SHP77 (cell line): ENCODE measurements at regions not wholly inside any gene's neighbourhood (a gene's known extent, or its start where the extent isn't known, plus 50 kb on each side); places are given as distances from the start of the nearest gene placed in this dataset.
"Not testable (repeated sequence)": the region's sequence is repeated elsewhere in the genome, so short reads cannot be mapped to it uniquely, and the experiment has no call there.

ENCODE experiments used
- DNase-seq, 2 experiments: peaks; one replicate each; lab custom pipeline; 2025; lab: John Stamatoyannopoulos, UW

DNA sequence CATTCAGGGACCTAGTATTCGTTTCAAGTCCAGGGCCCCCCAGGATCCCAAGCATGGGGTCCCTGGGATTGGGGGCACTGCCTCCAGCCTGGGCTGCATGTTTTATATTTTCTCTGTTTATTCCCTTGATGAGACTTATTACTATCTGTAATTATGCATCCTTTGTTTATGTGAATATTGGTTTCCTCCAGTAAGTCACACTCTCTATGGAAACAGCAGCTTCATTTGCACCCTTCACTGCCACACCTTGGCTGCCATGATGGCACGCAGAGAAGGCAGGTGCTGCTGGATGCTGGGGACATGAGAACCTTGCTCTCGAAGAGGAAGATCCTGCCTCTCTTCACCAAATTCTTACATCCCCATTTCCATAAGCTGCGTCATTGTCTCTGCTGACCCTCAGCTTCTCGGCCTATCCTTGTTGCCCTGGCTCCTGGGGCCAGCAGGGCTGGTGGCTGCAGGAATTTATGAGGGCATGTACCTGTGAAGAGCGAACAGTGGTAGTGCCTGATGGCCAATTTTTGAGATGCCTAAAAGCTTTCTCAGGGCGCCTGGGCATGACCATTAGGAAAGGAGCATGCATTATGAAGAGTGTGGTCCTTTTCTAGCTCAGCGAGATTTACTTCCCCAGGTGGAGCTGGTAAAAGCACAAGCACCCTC lies 479.3 kb upstream of the KLF6 start:
- DNase-seq = no peak

DNA sequence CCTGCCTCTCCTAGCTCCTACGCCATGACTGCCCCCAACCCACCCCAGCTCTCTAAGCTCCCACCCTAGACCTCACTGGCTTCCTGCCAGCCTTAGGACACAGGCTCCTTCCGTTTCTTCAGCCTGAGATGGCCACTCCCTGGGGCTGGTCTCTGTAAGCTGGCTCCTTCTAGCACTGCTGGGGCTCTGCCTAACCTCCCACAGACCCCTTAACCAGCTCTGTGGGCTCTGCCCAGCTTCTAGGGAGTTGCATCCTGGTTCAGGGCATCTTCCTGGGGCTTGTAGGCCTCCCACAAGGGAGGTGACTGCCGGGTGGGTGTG lies 478.6 kb upstream of the KLF6 start:
- no peak for DNase-seq

DNA sequence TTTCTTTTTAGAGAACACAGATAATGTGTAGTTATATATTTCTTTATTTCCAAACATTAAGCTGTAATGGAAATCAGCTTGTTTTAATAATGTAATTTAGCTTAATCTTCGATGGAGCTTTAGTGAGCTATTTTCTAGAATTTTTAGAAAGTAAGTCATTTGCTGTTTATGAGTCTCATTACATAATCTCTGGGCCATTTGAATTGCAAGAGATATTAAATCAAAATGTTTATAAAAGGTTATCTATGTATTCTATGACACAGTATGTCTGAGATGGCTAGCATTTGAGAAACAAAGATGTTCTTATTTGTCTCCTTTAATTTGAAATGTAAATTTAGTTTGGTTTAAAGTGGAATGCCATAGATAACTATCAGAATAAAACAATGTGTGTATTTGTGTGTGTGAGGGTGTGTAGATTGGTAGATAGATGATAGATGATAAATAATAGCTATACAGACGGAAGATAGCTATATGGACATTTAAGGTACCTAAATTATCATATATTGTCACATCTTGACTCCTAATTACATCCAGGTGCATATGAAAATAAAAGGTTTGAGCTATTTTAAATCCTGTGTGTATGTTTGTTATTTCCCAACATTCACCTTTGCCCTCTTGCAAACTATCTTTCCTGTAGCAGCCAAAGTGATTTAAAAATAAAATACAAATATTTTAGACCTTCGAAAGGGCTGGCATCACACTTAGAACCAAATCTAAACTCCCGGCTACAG lies 478.0 kb upstream of the KLF6 start:
- DNase-seq = no peak

DNA sequence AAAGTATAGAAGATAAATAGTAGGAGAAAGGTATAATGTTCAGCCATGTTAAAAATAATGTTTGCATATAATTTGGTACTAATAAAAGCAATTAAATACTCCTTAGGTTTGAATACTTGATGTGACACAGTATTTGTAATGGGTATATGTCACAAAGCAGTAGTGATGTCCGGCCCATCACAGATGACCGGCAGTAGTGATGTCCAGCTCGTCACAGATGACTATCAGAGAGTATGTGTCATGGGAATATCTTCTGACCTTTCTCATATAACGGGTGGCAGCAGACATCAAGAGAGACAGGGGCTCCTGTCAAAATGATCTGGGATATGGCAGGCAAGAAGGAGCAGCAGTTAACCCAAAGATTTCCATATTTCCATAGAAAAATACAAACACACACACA lies 477.4 kb upstream of the KLF6 start:
- DNase-seq = no peak

DNA sequence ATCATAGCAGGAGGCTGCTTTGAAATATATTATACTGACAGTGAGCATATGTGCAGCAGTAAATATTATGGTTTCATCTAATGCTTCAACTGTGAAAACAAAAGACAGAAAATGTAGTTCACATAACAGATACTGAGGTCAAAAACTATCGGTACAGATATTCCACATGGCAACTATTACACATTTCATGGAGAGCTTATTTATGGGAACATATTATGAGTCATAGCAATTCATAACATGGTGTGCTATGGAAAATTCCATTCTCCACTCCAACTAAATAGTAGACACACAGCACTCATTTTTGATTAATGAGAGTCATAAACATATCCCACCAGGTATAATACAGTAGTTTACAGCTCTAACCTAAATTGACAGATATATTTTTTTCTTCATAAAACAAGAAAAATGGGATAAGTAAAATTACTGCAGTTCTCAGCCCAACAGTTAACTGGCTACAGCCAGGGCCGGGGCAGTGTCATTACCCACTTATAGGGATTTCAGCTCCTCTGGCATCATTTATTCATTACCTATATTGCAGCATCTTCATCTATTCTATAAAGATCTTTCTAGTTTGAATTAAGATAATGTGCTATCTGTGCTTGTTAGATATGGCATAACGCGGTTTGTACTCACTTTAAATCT lies 475.6 kb upstream of the KLF6 start:
- no peak for DNase-seq

DNA sequence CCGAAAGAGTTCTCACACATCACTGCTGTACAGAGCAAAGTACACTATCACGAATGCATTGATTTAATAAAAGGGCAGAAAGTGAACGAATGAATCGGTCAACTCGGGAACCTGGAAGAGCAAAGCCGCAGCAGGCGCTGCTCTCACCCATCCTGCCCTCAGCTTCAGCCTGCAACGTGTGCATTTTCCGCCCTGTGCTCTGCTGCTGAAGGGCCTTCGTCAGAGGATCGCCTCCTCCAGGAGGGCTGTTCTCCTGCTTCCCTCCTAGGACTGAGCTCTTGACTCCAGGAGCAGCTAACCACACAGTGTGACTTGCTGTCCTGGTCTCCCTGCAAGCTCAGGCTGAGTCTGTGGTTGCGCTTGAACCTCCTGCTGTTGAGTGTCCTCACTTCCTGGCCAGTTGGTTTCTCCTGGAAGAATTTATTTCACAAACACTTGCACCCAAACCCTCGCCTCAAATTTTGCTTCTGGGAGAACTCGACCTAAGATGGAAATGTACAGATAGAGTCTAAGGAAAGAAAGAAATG lies 473.0 kb upstream of the KLF6 start:
- DNase-seq = no peak

DNA sequence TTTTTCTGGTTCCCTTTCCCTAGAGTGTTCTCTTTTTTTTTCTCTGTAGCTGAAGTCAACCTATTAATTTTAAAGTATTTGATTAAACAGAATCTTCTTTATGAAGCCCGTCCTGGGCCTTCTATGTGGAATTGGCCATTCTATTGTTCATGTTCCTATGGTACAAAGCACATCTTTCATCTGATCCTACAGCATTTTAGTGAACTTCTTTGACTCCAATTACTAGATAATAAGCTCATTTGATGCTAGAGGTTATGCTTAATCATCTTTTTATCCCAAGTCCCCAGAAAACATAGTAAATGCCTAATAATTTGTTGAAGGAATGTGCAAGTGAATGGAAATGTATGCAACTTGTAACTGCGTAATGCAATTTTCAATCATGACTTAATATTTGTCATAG lies 472.0 kb upstream of the KLF6 start:
- no peak for DNase-seq

DNA sequence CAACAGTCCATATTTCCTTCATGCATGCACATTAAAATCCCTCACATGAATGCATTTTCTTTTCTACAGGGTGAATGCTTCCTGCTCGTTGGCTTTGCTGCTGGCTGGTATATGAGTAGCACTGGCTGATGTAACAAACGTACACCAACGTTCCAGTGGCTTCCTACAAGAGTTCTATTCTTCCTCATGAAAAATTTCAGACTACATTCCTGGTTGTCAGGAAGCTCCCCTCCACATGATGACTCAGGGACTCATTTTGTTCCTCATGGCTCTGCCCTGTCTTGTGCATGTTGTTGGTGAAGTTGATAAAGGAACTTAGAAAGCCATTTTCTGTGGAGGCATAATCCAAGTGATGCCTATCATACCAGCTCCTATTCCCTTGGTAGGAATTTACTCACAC lies 470.7 kb upstream of the KLF6 start:
- DNase-seq = no peak

DNA sequence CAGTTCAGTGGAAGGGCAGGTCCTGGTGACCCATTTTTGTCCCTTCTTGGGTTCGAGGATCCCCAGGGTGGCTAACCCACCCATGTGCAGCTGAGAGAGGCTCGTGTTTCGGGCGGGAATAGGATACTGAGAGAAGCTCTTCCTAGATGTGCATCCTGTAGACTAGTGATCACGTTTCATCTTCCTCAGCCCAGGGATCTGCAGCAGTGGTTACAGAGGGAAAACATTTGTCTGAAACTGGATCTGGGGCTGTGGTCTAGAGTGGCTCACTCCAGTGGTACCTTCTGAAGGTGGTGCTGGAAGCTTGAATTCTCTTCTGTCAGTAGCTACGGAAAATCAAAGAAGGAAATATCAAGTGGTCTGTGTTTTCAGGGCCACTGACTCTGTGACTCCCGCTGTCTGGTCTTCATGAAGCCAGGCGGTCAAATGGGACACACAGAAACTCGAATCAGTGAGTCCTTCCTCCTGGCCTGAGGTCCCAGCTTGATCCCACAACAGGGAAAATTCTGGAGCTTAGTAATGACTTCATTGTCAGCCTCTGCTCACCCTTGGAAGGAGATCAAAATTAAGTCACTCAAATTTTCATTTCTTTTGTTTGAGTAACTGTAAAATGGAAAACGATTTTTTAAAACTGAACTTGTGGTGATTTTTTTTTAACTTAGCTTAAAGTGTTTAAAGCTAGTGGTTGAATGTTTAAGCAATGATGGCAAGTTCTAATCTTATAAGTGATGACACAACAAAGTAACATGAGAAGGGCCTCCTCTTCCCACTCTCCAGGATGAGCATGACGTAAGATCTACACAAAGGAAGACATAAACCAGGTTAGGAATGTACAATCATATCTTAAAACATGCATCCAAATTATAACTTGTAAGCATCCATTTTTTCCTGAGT lies 469.3 kb upstream of the KLF6 start:
- no peak for DNase-seq

DNA sequence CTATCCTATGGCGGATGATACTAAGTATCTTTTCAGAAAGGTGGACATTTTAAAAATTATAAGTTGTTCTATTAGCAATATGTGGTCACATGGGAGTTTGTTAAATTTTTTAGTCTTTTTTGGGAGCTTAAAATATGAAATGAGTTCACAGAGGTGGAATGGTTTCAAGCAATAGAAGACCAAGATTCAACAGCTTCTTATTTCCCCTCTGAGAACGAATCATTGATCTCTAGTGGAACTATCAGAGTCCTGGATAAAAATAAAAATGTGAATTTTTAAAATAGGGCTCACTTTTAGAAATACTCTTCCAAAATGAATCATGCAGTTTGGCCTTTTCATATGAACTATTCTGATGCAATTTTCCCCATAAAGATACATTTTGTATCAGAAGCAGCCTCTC lies 467.7 kb upstream of the KLF6 start:
- no peak for DNase-seq

DNA sequence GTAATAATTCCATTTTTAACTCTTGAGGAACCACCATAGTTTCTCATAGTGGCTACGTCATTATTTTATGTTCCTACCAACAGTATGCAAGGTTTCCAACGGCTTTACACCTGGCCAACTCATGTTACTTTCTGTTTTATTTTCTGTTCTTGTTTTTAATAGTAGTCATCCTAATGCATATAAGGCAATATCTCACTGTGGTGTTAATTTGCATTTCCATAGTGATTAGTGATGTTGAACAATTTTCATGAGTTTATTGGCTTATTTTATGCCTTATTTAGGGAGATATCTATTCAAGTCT lies 465.5 kb upstream of the KLF6 start:
- DNase-seq = no peak

DNA sequence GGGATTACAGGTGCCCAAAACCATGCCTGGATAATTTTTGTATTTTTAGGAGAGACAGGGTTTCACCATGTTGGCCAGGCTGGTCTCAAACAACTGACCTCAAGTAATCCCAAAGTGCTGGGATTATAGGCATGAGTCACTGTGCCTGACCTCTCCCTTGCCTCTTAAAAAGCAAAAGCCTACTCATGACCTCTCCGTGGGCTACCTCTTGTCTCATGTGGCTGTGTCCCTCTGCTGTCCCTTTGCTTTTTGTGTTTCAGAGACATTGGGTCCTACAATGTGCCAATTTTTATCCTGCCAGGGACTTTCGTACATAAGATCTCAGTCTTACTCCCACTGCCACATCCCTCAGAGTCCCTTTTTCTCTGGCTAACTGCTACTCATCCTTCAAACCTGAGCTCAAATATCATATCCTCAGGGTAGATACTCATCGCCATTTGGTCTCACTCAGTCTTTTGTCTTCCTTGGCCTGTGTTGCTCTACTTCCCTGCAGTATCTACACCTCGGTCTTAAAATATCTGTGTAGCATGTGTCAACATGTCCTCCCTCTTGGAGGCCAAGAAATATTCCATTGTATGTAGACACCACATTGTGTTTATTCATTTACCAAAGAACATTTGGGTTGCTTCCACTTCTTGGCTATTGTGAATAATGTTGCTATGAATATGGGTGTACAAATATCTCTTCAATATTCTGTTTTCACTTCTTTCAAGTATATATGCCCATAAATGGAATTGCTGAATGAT lies 465.0 kb upstream of the KLF6 start:
- DNase-seq = no peak

DNA sequence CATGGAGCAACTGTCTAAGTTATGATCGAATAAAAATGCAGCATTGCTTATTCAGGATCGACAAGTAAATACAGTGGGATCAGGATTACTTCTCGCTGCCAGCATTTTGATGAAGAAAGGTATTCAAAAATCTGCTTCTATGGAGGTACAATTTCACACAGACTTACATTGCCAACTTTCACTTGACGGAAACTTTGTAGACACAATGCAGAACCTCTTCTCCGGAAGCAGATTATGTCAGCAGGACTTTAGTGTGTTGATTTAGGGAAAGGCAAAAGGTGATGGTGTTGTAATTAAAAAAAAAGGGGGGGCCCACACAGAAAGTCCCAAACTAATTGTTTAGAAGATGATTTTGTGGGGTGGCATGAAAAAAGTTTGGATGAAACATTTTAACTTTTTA lies 462.4 kb upstream of the KLF6 start:
- no peak for DNase-seq

DNA sequence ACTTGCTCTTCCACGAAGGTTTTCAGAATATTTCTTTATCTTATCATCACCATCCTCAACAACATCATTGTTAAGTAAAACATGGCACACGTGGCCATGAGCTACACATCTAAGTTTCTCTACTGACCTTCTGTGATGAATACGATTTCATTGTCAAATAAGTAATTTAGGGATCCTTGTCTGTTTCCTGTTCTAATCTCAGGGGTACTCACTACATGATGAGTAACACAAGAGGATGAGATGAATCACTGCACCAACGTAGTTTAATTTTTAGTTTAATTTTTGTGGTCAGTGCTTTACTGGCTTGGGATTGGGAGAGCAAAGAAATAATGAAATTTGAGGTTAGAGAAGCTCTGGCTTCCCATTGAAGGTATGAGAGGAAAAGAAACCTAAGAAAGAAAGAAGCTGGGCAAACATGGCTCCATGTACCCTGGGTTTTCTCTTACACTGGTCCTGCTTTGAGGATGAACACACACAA lies 461.9 kb upstream of the KLF6 start:
- no peak for DNase-seq

DNA sequence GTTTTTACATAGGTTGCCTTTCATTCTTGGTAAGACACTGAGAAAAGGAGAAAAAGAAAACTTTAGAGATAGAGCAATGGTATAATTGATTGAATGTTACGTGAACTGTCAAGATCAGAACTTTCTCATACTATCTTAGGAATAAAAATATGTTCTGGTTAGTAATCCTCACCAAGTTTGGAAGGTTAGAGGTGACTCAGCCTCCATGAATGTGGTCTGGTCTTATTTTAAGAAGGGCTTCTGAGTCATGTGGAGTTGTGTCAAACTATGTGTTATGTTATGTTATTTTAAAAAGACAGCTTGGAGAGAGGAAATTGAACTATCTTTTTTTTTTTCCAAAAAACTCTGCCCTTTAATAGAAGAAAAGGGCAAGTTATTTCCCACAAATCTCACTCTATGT lies 458.6 kb upstream of the KLF6 start:
- DNase-seq = no peak

DNA sequence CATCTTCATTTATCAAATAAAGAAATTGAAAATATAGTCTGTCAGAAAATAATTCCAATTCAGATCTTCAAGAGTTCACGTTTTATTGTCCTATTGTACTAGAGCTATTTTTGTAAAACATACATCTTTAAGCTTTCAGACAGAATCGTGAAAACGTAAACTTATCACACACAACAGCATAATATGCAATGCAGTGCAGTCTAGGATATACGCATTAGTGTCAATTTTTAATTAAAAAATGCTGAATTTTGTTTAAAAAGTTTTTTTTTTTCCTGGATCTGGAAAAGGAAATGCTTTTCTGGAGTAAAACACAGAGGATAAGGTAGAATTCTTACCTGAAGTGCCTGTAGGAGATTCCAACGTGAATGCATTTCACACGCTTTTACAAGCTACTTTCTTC lies 458.2 kb upstream of the KLF6 start:
- no peak for DNase-seq

DNA sequence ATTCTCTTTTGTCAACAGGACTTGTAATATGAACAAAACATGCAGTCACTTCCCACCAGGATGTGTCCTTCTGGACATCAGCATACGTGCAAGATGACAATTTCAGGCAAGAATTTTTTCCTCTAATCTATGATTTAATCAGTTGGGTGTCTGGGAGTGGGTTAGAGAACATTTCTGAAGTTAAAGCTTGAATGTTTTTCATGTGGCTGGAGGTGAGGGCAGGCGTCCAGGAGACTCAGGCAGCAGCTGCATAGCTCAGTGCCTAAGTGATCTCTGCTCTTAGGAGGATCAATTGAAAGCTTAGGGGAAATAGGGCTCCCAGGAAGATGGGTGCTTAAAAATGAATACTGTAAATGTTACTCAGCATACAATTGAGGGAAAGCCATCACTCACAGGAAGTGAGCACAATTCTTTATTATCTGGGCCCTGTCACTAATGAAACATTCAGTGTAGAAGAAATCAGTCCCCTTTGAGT lies 457.6 kb upstream of the KLF6 start:
- DNase-seq = no peak

DNA sequence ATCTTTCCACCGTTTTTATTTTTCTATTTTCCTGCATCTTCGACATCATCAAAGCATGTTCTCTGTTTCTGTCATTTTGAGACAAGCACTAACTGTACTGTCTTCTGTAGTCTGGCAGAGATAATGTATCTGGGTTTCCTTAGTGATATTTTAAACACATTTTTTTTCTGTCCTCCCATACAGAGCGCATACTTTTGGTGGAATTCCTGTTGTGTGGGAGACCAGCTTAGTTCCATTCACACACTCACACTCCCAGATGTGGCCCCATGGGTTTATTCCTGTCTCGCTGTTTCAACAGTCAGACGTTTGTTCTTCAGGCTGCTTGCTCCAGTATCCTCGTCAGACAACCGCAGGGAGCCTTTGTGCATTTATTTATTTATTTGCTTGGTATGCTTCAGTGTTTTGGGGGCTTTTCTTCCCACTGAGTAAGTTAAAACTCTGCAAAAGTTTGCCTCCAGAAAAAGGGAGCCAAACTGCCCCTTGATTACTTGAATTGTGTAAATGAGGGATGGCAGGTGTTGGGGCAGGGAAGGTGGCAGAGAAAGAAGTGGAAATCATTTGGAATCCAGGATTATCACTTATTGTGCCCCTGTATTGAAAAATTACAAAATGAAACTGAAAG lies 456.8 kb upstream of the KLF6 start:
- DNase-seq = no peak

DNA sequence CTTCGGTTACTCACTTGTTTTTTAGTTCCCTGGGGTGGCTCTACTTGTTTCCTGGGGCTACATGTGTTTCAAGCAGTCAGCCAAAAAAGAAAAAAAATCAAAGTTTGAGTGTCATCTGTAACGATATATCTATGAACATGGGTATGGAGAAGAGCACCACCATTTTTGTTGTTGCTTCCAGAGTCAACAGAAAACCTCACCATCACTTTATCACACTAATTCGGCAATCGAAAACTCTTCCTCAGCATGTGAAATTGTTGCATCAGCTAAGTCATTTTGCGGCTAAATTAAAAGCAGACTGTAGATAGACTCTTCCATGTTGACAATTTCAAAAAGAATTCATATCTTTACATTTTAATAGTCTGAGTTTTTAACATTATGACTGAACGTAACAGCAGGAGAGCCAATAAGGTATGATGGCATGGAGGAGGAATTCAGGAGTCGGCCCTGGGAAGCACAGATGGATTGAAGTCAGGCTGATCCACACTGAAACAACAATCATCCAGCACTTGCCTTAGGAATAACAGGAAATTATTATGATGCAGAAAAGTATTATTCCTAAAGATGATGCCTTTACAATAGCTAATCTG lies 455.7 kb upstream of the KLF6 start:
- no peak for DNase-seq

DNA sequence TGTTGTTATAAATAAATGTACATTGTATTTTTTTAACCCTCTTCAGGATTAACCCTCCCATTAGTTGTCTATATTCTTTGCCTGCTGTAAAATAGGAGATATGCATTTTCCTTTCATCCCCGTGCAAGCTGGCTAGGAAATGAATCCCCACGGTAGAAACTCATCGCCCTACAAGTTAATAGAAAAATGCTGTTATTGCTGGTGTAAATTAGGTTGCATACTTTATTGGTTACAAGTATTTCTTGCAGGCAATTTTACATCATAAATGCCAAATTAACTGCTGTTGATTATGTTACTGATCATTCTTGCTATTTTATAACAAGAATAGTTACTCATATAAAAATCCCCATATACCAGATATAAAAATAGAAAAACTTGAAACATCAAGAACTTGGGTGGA lies 454.2 kb upstream of the KLF6 start:
- DNase-seq = no peak

DNA sequence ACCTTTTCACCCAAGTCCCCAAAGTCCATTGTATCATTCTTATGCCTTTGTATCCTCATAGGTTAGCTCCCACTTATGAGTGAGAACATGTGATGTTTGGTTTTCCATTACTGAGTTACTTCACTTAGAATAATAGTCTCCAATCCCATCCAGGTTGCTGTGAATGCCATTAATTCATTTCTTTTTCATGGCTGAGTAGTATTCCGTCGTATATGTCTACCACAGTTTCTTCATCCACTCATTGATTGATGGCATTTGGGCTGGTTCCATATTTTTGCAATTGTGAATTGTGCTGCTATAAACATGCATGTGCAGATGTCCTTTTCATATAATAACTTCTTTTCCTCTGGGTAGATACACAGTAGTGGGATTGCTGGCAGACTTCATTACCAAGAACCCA lies 451.9 kb upstream of the KLF6 start:
- not testable (repeated sequence) for DNase-seq
